ENCODE measurements at regions not wholly inside any gene's neighbourhood (a gene's known extent, or its start where the extent isn't known, plus 50 kb on each side); places are given as distances from the start of the nearest gene placed in this dataset.

DNA sequence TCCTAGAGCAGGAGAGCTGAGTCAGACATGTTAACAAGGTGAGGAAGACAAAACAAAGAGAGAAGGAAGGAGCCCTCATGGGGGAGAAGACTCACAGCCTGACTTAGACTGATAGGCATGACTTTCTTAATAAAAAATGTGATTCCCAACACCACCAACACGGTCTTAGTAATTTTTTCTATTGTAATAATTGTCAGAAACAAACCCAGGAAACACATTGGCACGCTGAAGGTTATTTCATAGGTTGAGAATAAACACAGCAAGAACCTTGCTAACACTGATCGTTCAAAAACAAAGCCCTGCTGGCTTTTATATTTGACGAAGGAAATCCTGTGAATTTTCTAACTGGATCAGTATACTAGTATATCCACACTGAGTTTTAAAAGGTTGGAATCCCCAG is 286.8 kb downstream of the HACE1 start:
- DNase-seq: no peak

DNA sequence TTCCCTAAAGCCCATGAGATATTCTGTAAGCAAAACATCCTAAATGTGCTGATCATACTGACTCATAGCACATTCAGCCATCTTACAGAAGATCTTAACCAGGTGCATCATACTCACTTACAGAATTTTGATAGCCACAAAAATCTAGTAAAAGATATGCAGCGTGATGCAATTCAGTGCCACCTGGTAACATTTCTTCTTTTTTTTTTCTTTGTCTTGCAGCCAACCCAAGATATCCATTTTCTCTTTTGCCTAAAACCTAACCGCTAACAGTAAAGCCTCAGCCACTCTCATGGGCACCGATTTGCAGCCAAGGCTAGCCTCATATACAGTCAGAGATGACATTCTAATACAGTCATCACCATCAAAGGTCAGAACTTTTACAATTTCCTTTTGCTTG is 293.3 kb downstream of the HACE1 start:
- DNase-seq: no peak

DNA sequence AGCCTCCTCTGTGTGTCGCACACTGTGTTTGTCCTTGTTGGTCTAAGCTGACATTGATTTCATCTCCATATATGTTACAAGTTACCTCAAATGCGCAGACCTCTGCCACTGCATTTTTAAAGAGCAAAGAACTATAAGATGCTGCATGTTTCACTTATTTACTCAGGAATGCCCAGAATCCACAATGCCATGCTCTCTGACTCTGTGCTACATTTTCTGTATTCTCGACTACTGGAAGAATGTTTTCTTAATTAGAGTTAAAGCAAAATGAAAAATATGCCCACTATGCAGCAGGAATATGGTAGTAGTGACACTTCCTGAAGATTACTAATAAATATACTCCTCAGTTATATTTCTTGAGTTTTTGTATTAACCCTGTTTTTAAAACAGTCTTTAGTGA is 296.4 kb downstream of the HACE1 start:
- no peak for DNase-seq

DNA sequence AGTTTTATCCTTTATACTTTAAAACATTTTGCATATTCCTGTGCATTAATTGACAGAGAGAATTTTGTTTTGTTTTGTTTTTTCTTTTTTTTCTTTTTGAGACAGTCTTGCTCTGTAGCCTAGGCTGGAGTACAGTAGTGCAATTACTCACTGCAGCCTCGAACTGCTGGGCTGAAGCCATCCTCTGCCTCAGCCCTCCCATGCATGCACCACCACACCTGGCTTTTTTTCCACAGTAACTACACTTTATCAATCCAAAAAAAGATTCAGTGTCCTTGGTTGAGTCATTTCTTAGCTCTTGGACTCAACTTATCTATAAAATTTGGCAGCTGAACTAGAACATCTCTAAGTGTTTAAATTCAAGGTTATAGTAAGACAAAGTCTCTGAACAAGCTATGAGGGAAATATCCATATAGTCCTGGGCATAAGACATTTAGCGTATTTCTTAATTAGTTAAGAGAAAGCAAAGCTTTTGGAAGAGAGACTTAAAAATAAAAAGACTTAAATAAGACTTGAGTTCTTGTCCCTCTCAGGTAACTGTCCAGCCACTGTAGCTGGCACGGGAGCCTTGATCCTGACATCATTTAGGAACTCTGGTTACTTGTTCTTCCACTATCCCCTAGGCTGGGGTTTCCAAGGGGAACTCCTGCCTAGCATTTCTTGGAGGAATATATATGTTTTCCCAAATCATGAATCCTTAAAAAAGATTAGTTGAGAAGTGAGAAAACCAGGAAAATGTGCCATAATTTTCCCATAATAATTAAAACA is 300.1 kb downstream of the HACE1 start:
- no peak for DNase-seq

DNA sequence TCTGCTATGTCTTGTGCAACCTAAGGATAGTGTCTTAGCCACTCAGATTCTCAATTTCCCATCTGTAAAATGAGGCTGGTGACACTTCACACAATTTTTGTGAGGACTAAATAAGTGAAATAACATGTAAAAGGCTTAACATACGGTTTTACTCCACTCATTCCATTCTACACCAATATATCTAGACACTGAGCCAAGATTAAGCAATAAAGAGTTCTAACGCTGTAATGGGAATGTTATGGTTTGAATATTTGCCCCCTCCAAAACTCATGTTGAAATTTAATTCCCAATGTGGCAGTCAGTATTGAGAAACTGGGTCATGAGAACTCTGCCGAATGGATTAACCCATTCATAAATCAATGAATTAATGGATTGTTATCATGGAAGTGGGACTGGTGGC is 301.0 kb downstream of the HACE1 start:
- no peak for DNase-seq

DNA sequence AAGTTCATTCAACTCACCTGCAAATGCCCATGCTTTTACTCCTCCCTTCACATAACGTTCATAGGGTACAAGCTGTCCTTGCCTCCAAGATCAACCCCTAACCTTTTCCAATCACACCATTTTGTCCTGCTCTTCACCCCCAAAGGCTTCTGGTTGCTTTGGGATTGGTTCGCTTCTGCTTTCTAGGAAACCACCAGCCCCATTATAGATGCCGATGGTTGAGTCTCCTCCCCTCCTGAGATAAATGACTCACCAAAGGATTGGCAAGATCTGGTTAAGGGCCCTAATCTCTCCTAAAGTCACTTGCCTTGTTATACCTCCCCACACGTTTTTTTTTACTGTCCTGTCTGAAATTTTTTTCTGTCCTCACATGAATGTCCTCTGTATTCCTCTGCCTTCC is 311.4 kb downstream of the HACE1 start:
- DNase-seq: no peak

DNA sequence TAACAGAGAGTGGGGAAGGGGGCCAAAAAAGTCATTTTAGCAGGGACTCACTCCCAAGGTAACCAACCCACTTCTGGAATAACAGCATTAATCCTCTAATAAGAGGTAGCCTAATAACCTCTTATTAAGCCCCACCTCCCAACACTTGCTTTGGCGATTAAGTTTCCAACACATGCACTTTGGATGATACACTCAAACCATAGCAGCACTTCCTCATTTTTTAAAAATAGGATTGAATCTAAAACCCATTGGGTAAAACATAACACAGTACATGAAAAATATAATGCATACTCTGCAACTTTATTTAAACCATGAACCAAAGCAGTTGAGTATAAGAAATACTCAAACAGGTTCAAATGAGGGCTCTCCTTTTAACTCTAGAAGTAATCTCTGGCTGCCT is 318.3 kb downstream of the HACE1 start:
- no peak for DNase-seq

DNA sequence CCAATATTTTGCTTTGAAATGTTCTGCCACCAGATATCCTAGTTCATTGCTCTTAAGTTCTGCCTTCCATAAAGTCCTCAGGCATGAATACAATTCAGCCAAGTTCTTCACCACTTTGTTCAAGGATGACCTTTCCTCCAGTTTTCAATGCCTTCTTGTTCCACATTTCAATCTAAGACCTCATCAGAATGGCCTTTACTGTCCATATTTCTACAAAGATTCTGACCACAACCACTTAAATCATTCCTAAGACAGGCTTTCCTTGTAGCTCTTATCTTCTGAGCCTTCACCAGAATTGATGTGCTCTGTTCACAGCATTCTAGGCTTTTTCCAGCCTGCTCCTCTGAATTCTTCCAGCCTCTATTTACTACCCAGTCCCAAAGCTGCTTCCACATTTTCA is 319.0 kb downstream of the HACE1 start:
- DNase-seq: no peak

DNA sequence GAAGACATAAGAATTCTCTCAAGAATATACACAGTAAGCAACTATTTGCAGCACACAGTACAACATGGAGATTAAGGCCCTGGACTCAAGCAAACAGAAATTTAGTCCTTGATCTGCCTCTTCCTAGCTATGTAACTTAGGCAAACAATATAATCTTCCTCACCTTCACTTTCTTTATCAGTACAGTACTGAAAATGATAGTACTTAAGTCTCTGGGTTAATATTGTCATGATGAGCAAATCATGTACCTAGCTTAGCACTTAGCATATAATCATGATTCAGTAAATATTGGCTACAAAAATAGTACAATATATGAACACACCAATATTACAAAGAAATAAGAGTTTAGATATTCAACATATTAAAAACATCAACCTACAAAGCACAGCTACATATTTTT is 320.5 kb downstream of the HACE1 start:
- DNase-seq: no peak

DNA sequence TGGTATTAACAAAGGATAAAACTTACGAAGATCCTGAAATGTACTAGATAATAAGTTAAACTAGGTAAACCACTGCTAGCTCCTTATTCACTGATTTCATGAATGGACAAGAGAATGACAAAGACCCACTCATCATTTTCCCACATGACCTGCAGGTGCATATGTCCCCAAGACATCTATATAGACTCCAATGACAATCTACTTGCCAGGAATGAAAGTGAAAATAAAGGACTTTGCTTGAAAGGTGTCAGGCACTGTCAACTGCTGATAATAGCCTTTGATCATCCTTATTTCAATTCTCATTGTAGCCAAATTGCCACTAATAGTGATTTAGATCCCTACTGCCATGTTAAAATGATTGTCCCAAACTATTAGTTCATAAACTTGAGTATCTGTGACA is 321.8 kb downstream of the HACE1 start:
- DNase-seq: no peak

DNA sequence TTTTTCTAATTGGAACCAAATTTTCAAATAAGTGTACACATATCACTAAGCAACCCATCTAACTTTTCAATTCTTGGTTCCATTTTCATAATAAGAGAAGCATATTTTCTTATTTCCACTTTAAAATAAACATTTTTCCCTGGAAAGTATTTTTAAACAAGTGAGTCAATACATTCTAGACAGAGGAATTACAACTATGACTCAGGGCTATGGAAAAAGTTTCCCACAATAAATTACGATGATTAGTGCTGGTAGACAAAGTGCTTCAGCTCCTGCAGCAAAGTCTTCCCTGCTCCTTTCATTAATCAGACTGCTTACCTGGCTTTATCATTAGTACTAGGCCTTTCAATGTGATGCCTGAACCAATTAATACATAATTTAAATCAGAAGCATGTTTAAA is 322.5 kb downstream of the HACE1 start:
- no peak for DNase-seq

DNA sequence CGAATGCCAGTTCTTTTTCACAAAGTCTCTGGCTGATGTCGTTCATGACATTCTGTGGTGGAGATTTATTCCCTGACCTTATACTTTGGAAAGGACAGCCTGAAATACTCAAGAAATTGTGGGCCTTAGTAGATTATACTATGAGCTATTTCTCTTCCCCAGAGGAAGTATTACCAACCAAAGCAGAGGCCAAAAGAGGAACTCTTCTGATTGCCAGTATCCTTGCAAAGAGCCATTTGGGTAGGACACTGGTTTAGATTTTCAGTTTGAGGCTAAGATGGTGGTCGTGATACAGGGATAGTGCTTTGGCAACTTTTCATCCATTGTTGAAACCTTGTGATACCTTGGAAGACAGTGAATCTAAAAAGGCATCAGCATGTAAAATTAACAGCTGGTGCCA is 327.3 kb downstream of the HACE1 start:
- DNase-seq: no peak

DNA sequence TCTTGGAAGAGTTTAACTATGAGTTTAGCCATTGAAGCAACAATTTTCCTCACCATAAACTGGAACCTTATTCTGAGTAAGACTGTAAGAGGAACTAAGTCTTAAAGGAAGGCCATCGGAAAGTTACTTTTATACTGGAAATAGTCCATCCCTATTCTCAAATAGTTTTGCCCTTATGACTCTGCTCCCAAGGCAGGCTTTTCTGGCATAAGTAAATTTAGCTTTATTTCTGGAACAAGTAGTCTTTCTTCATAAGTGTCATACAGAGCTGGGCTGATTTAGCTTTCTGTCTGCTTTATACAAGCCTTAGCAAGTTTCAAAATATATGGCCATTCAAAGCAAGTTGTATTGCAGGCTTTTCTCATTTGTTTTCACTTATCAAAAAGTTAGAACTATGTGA is 328.1 kb downstream of the HACE1 start:
- DNase-seq: no peak

DNA sequence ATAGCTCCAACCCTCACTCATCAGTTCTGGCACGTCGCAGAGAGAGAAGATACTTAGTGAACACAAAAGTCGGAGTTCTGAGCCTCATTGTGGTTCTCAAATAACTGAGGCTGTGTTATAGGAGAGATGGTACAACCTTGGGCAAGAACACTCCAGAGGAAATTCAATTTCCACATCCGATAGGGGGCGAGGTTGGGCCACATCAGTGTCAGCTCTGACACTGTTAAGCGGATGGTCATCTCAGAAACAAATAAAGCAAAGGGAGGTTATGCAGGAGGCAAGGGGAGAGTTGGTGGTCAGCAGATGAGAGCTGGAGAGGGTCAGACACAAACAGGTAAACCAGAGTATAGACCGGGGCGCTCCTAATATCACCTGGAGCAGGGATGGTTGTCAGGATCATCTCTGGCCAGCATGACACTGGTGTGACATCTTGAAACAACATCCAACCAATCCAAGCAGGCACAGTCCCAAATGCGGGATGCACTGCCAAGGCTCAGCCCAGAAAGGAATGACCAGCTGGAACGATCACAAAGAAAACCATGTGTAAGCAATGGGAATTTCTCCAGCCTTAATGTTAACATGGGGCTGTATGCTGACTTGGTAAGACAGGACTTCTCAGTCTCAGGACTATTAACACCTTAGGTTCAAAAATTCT is 331.8 kb downstream of the HACE1 start:
- DNase-seq: no peak

DNA sequence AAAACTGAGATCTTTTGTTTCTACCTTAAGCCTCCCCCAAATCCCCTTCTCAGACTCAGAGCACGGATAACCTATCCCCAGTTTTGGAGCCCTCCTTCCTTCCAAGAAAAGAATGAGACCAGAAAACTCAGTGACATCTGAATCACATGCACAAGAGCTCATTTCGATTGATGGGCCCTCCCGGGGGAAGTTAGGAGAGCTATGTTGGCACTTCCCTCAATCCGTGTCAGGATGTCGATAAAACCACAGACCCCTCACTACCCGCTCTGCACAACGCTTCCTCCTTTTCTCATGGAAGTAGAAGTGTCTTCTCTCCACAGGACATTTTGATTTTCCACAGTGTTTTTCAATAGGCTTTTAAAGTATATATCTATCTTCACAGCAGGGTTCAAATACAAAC is 332.4 kb downstream of the HACE1 start:
- DNase-seq: no peak

DNA sequence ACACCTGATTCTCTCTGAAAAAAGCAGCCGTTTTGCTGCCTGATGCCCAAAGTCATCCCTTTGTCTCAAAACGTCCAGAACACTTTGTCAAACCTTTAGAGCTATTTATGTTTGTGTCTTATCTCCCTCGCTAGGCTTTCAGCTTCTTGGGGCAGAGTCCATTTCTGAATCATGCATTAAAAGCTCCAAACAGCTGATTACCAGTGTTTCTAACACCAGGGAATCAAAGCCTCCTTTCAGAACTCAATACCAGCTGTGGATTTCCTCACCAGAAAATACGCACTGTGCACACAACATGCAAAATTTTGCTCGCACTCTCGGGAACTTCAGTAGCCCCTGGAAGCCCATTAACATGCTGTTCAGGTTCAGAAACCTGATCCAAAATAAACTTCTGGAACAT is 333.3 kb downstream of the HACE1 start:
- DNase-seq: no peak

DNA sequence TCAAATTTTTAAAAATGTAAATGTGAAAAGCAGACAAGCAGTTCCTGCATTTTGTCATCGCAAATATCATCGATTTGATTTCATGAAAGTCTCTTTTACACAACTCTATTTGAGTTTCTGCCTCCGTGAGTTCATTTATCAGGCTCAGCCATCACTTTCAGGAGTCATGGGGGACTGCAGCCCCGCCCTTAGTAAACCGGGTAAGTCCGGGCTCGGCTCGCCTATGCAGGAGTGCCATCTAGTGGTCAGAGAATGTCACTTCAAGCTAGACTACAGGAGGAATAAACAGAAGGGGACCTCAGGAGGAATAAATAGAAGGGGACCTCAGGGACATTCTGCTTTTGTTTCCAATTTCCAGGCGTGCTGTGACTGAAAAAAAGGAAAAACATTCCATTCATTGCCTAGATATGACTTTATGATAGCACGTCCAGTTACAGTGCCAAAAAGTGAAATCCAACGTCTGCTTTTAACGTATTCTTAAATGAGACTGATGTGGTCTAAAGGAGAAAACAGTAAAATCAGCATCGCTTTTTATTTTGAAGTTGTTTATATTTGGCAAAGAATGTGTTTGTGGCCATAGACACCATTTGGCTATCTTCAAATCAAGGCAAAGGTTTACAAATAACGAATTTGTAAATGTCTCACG is 333.9 kb downstream of the HACE1 start:
- DNase-seq: peak; percentile 60

DNA sequence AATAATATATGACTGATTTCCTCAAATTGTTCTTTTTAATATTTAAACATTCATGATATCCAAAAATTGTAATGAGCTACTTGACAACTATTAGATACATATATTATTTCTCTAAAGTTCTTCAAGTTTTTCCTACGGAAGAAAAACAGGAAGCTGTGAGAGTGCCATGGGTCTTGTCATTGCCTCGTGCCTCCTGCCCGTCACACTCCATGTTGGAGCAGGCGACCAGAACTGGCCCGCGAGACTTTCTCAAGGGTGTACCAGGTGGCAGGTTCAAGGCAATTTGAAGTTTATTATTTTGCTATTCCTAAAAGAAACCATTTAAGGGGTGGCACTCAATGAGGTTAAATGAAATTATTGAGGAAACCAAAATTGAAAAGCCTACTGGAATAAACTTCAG is 337.2 kb downstream of the HACE1 start:
- DNase-seq: no peak

DNA sequence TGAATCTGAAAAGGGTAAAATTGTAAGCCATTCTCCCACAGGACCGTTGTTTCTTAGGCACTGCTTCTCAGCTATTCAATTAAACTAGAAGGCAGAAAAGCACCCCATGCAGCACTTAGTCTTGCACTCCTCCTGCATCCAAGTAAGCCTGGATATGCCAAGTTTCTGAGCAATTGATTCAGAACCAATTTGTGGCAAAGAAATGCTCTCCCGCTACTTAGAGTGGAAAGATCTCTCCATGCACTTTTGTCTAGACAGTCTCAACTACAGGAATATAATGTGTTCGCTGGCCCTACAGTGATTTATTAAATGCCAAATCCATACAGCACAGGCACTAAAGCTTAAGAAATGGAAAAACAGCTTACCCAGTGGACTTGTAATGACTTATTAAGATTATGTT is 338.5 kb downstream of the HACE1 start:
- no peak for DNase-seq

DNA sequence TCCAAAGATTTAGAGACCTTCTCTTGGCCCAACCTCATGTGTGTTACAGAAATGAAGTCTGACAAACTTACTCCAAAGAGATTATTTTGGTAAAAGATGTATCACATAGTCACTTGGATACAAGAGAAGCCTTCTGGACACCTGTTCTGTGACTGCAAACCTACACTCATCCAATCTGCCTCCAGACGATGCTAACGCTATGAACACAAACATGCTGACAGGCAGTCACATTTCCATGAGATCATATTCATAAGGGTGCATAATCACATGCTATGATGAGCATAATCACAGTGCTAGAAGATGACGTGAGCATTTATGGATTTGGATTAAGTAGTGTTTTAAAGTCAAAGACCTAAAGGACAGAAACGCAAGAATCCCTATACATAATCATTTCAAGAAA is 340.2 kb downstream of the HACE1 start:
- DNase-seq: no peak

DNA sequence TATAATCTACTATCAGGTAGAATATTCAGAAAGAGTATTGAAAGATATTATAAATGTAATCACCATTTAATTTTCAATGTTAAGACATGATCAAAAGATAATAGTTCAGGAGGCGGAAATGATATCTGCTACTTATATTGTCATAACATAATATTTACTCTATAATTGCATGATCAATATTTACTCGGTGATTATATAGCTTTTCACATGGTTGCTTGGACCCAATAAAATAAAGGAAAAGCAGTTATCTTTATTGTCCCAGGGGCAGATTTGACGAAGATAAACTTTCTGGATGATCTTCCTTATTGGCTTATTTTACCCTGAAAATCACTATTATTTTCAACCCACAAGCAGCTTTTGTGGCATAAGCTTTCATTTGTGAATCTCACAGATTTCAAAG is 350.4 kb downstream of the HACE1 start:
- DNase-seq: no peak

DNA sequence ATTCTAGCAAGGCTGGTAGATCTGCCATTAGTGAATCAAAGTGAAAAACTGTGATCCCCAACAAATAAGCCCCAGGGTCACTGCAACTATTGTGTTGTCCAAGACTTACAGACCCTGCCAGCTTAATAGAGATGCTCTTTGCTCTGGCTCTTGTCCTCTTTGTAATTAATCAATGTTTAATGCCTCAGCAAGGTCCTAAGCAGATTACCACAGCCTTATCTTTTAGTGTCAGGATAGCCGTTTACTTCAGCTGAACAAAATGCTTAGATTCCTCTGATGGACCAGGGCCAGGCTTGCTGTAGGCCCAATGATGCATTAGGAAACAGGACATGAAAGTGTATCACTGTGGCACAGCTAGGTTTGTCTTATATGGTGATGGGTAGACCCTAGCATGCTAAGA is 353.3 kb downstream of the HACE1 start:
- no peak for DNase-seq

DNA sequence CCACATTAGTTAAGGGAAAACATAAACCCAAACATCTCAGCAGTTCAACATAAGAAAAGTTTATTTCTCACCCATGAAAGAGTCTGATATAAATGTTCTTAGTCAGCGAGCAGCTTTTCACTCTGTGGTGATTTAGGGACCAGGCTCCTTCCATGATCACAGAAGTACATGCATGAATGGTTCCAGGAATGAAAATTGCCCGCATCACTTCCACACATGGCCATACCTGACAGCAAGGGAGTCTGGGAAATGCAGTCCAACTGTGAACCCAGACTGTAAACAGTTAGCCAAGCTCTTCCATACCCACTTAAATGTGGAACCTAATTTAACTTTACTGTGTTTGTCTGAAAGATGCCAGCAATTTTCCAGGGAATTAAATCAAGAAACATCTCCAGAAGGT is 353.9 kb downstream of the HACE1 start:
- DNase-seq: no peak

DNA sequence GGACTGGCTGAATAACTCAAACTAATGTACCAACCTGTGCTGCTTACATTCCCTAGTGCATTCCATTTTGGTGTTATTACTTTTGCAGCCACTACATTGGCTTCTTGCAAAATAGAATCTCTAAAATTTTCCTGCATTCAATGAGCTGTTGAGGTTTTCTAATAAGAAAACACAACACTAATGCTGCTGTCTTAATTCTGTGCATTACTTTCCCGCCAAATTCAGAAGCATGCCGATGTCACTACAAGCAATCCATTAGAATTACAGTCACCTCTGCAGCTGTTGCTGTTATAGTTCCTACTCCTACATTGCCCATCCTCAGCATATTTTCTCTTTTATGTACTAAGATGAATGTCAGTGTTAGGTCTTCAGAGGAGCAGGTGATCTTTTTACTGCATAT is 359.5 kb downstream of the HACE1 start:
- no peak for DNase-seq

DNA sequence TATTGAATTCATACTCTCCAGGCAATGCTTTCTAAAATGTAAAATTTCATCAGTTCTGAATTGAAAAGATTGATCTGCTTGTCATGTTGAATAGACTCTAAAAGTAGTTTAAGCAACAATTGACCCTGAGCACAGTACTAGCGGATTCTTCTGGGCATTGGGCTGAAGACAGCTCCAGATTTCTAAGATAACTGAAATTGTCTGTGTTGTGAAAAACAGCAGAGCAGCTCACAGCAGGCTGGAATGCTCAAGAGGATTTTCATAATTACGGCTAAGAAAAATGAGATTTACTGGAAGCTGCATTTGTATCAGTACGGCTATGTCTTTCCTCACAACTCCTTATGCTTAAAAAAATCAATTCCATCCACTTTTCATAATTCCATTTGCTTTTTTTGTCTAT is 373.7 kb downstream of the HACE1 start:
- DNase-seq: no peak
